M059J (cell line): ENCODE measurements at regions not wholly inside any gene's neighbourhood (a gene's known extent, or its start where the extent isn't known, plus 50 kb on each side); places are given as distances from the start of the nearest gene placed in this dataset.

Experiments
- DNase-seq: peaks from one replicate; pipeline ENCODE4 v3.0.0-alpha.2; 2012; ENCODE audit warnings: low read depth

GRCh38 chr6:168725802-168726201 is 284.8 kb downstream of the SMOC2 start:
- DNase-seq, result no peak

GRCh38 chr6:168724669-168725570 is 283.9 kb downstream of the SMOC2 start:
- DNase-seq, result no peak

- no peak for DNase-seq
These were observed 283.0 kb downstream of the SMOC2 start for GRCh38 chr6:168724033-168724432.

GRCh38 chr6:168722397-168722796 is 281.4 kb downstream of the SMOC2 start:
- DNase-seq, result no peak

- no peak for DNase-seq
These were observed 280.6 kb downstream of the SMOC2 start for GRCh38 chr6:168721571-168721970.

- no peak for DNase-seq
These were observed 278.9 kb downstream of the SMOC2 start for GRCh38 chr6:168719901-168720300.

- DNase-seq, result no peak
These were observed 278.0 kb downstream of the SMOC2 start for GRCh38 chr6:168718821-168719475.
